ENCODE measurements at regions not wholly inside any gene's neighbourhood (a gene's known extent, or its start where the extent isn't known, plus 50 kb on each side); places are given as distances from the start of the nearest gene placed in this dataset.

GRCh38 chr3:95459706-95460105, 1354.7 kb upstream of the EPHA6 start:
- no peak for DNase-seq (ENCODE audit: extremely low spot score)
- ChIA-PET POLR2A (no interaction called here), CTCF (interaction anchor here (0.7 kb wide), 1 partner anchor 707 kb away, joined by 3 read pairs; no protein-coding TSS in a partner anchor)
- TF ChIP-seq TARDBP (IDR thresholded peaks at IDR 0.05) (no peak), FOXK2 (IDR thresholded peaks at IDR 0.05) (no peak), ZNF384 (IDR thresholded peaks at IDR 0.05) (no peak), CTBP1 (IDR thresholded peaks at IDR 0.05; ENCODE audit: borderline replicate concordance) (no peak), FOXM1 (IDR thresholded peaks at IDR 0.05; ENCODE audit: borderline replicate concordance) (no peak), L3MBTL2 (conservative IDR thresholded peaks at IDR 0.05) (no peak), SUZ12 (IDR thresholded peaks at IDR 0.05) (no peak), PKNOX1 (IDR thresholded peaks at IDR 0.05) (no peak), ELF4 (IDR thresholded peaks at IDR 0.05) (no peak), FOXA1 (IDR thresholded peaks at IDR 0.05) (no peak), BHLHE40 (IDR thresholded peaks at IDR 0.05; ENCODE audit: borderline replicate concordance) (no peak), HDGF (IDR thresholded peaks at IDR 0.05; ENCODE audit: borderline replicate concordance) (no peak), ARNT (IDR thresholded peaks at IDR 0.05) (no peak)

GRCh38 chr3:95460274-95460673, 1354.1 kb upstream of the EPHA6 start:
- ChIA-PET CTCF (no interaction called here), POLR2A (no interaction called here)
- no peak for DNase-seq (ENCODE audit: extremely low spot score)
- no peak for TF ChIP-seq SP1 (IDR thresholded peaks at IDR 0.05)
- TF ChIP-seq CTBP1 (IDR thresholded peaks at IDR 0.05; ENCODE audit: borderline replicate concordance): no peak
- TF ChIP-seq HDGF (IDR thresholded peaks at IDR 0.05; ENCODE audit: borderline replicate concordance): no peak
- no peak for TF ChIP-seq BHLHE40 (IDR thresholded peaks at IDR 0.05; ENCODE audit: borderline replicate concordance)
- TF ChIP-seq FOXM1 (IDR thresholded peaks at IDR 0.05; ENCODE audit: borderline replicate concordance): no peak
- TF ChIP-seq TARDBP (IDR thresholded peaks at IDR 0.05): no peak
- no peak for TF ChIP-seq ARNT (IDR thresholded peaks at IDR 0.05)

GRCh38 chr3:95462161-95462560, 1352.2 kb upstream of the EPHA6 start:
- TF ChIP-seq FOXM1 (IDR thresholded peaks at IDR 0.05; ENCODE audit: borderline replicate concordance): no peak
- no peak for TF ChIP-seq L3MBTL2 (conservative IDR thresholded peaks at IDR 0.05)
- TF ChIP-seq SUZ12 (IDR thresholded peaks at IDR 0.05): no peak
- no peak for TF ChIP-seq BHLHE40 (IDR thresholded peaks at IDR 0.05; ENCODE audit: borderline replicate concordance)
- no peak for TF ChIP-seq CTBP1 (IDR thresholded peaks at IDR 0.05; ENCODE audit: borderline replicate concordance)
- TF ChIP-seq ELF4 (IDR thresholded peaks at IDR 0.05): no peak
- TF ChIP-seq FOXK2 (IDR thresholded peaks at IDR 0.05): no peak
- no peak for TF ChIP-seq FOXA1 (IDR thresholded peaks at IDR 0.05)
- no peak for TF ChIP-seq ZNF384 (IDR thresholded peaks at IDR 0.05)
- TF ChIP-seq LEF1 (IDR thresholded peaks at IDR 0.05; ENCODE audit: borderline replicate concordance): no peak
- TF ChIP-seq NFRKB (IDR thresholded peaks at IDR 0.05): no peak
- TF ChIP-seq HDGF (IDR thresholded peaks at IDR 0.05; ENCODE audit: borderline replicate concordance): no peak
- no peak for TF ChIP-seq ARNT (IDR thresholded peaks at IDR 0.05)
- TF ChIP-seq PKNOX1 (IDR thresholded peaks at IDR 0.05): no peak
- no peak for DNase-seq (ENCODE audit: extremely low spot score)
- CTCF ChIA-PET: no interaction called here
- POLR2A ChIA-PET: no interaction called here

GRCh38 chr3:95464346-95464745, 1350.0 kb upstream of the EPHA6 start:
- CTCF ChIA-PET: no interaction called here
- no peak for DNase-seq (ENCODE audit: extremely low spot score)
- TF ChIP-seq L3MBTL2 (conservative IDR thresholded peaks at IDR 0.05) (no peak), SUZ12 (IDR thresholded peaks at IDR 0.05) (no peak), FOXA1 (IDR thresholded peaks at IDR 0.05) (no peak), FOXM1 (IDR thresholded peaks at IDR 0.05; ENCODE audit: borderline replicate concordance) (no peak), PKNOX1 (IDR thresholded peaks at IDR 0.05) (no peak), ZNF384 (IDR thresholded peaks at IDR 0.05) (no peak), HDGF (IDR thresholded peaks at IDR 0.05; ENCODE audit: borderline replicate concordance) (no peak), TARDBP (IDR thresholded peaks at IDR 0.05) (no peak), LEF1 (IDR thresholded peaks at IDR 0.05; ENCODE audit: borderline replicate concordance) (no peak), FOXK2 (IDR thresholded peaks at IDR 0.05) (no peak), NFRKB (IDR thresholded peaks at IDR 0.05) (no peak), ELF4 (IDR thresholded peaks at IDR 0.05) (no peak), BHLHE40 (IDR thresholded peaks at IDR 0.05; ENCODE audit: borderline replicate concordance) (no peak), CTBP1 (IDR thresholded peaks at IDR 0.05; ENCODE audit: borderline replicate concordance) (no peak), ARNT (IDR thresholded peaks at IDR 0.05) (no peak), SP1 (IDR thresholded peaks at IDR 0.05) (no peak)
- POLR2A ChIA-PET: no interaction called here

- CTCF ChIA-PET: no interaction called here
- TF ChIP-seq L3MBTL2 (conservative IDR thresholded peaks at IDR 0.05): no peak
- no peak for TF ChIP-seq TARDBP (IDR thresholded peaks at IDR 0.05)
- TF ChIP-seq ZNF384 (IDR thresholded peaks at IDR 0.05): no peak
- TF ChIP-seq ELF4 (IDR thresholded peaks at IDR 0.05): no peak
- no peak for TF ChIP-seq SUZ12 (IDR thresholded peaks at IDR 0.05)
- no peak for TF ChIP-seq LEF1 (IDR thresholded peaks at IDR 0.05; ENCODE audit: borderline replicate concordance)
- no peak for TF ChIP-seq FOXK2 (IDR thresholded peaks at IDR 0.05)
- TF ChIP-seq FOXA1 (IDR thresholded peaks at IDR 0.05): no peak
- TF ChIP-seq ARNT (IDR thresholded peaks at IDR 0.05): no peak
- no peak for TF ChIP-seq CTBP1 (IDR thresholded peaks at IDR 0.05; ENCODE audit: borderline replicate concordance)
- no peak for TF ChIP-seq BHLHE40 (IDR thresholded peaks at IDR 0.05; ENCODE audit: borderline replicate concordance)
- TF ChIP-seq NFRKB (IDR thresholded peaks at IDR 0.05): no peak
- no peak for TF ChIP-seq SP1 (IDR thresholded peaks at IDR 0.05)
- TF ChIP-seq FOXM1 (IDR thresholded peaks at IDR 0.05; ENCODE audit: borderline replicate concordance): no peak
- no peak for DNase-seq (ENCODE audit: extremely low spot score)
- POLR2A ChIA-PET: no interaction called here
Measured at GRCh38 chr3:95468331-95468730, 1346.1 kb upstream of the EPHA6 start.

- ChIA-PET POLR2A (no interaction called here), CTCF (no interaction called here)
- DNase-seq (ENCODE audit: extremely low spot score): no peak
- TF ChIP-seq TARDBP (IDR thresholded peaks at IDR 0.05) (no peak), NFRKB (IDR thresholded peaks at IDR 0.05) (no peak), SP1 (IDR thresholded peaks at IDR 0.05) (no peak), ELF4 (IDR thresholded peaks at IDR 0.05) (no peak)
Measured at GRCh38 chr3:95474338-95474737, 1340.1 kb upstream of the EPHA6 start.
